Fibroblast of pulmonary artery (primary cell): ENCODE measurements at regions not wholly inside any gene's neighbourhood (a gene's known extent, or its start where the extent isn't known, plus 50 kb on each side); places are given as distances from the start of the nearest gene placed in this dataset.

Experiments used
- DNase-seq: peaks from one replicate; pipeline ENCODE4 v3.0.0-alpha.2; 2010; ENCODE audit warnings: low read depth
- H3K4me3 ChIP-seq: replicated peaks from 2 replicates; pipeline ENCODE4 v1.5.1; 2011; ENCODE audit warnings: low read depth, mild to moderate bottlenecking, control low read depth, low read length, moderate library complexity
- CTCF ChIP-seq: IDR thresholded peaks from 2 replicates; pipeline ENCODE4 v1.5.1; 2011; ENCODE audit warnings: mild to moderate bottlenecking, control low read depth, low read length, inconsistent platforms; ENCODE audit errors: missing control alignments

GRCh38 chr9:135260221-135261180, 173.0 kb downstream of the OLFM1 start:
- no peak for DNase-seq
- no peak overlapping the region for H3K4me3 ChIP-seq
- no peak for TF ChIP-seq CTCF

- no peak for DNase-seq
- TF ChIP-seq CTCF: no peak
- H3K4me3 ChIP-seq: no peak overlapping the region
Measured at GRCh38 chr9:135262248-135262647, 174.8 kb downstream of the OLFM1 start.

- DNase-seq: no peak
- H3K4me3 ChIP-seq: no peak overlapping the region
- TF ChIP-seq CTCF: no peak
Measured at GRCh38 chr9:135263511-135263910, 176.0 kb downstream of the OLFM1 start.

GRCh38 chr9:135265931-135266330, 178.5 kb downstream of the OLFM1 start:
- no peak for TF ChIP-seq CTCF
- DNase-seq: no peak
- H3K4me3 ChIP-seq: no peak overlapping the region

GRCh38 chr9:135267191-135267809, 179.8 kb downstream of the OLFM1 start:
- no peak overlapping the region for H3K4me3 ChIP-seq
- TF ChIP-seq CTCF: no peak
- DNase-seq: no peak

- H3K4me3 ChIP-seq: no peak overlapping the region
- TF ChIP-seq CTCF: no peak
- no peak for DNase-seq
Measured at GRCh38 chr9:135268031-135268430, 180.6 kb downstream of the OLFM1 start.
